Stimulated activated CD8-positive, alpha-beta memory T cell treated with anti-CD3 and anti-CD28 coated beads, Interleukin-12 subunit alpha, Interleukin-12 subunit beta, amount 100 ng/mL, for 4 hours (primary cell): ENCODE measurements at regions not wholly inside any gene's neighbourhood (a gene's known extent, or its start where the extent isn't known, plus 50 kb on each side); places are given as distances from the start of the nearest gene placed in this dataset.
"Not testable (repeated sequence)": the region's sequence is repeated elsewhere in the genome, so short reads cannot be mapped to it uniquely, and the experiment has no call there.

Experiments used
- DNase-seq: peaks from one replicate; pipeline ENCODE4 v3.0.0-alpha.2; 2020; ENCODE audit warnings: low read depth

GRCh38 chr7:68756986-68757495 lies 841.2 kb upstream of the AUTS2 start:
- DNase-seq = no peak

GRCh38 chr7:68760556-68760955 lies 837.7 kb upstream of the AUTS2 start:
- DNase-seq = no peak

GRCh38 chr7:68767462-68767861 lies 830.8 kb upstream of the AUTS2 start:
- no peak for DNase-seq

- no peak for DNase-seq
Observed at GRCh38 chr7:68770649-68771048, 827.6 kb upstream of the AUTS2 start.

GRCh38 chr7:68776326-68776725 lies 821.9 kb upstream of the AUTS2 start:
- DNase-seq = no peak

- no peak for DNase-seq
Observed at GRCh38 chr7:68783684-68784083, 814.6 kb upstream of the AUTS2 start.

- no peak for DNase-seq
Observed at GRCh38 chr7:68785036-68785435, 813.2 kb upstream of the AUTS2 start.

GRCh38 chr7:68787566-68787965 lies 810.7 kb upstream of the AUTS2 start:
- DNase-seq = no peak

GRCh38 chr7:68788529-68788928 lies 809.7 kb upstream of the AUTS2 start:
- not testable (repeated sequence) for DNase-seq

- DNase-seq = no peak
Observed at GRCh38 chr7:68789597-68789996, 808.7 kb upstream of the AUTS2 start.

- no peak for DNase-seq
Observed at GRCh38 chr7:68792351-68792750, 805.9 kb upstream of the AUTS2 start.

GRCh38 chr7:68793513-68793912 lies 804.8 kb upstream of the AUTS2 start:
- DNase-seq = no peak

GRCh38 chr7:68800316-68800715 lies 798.0 kb upstream of the AUTS2 start:
- no peak for DNase-seq

- DNase-seq = no peak
Observed at GRCh38 chr7:68805159-68805558, 793.1 kb upstream of the AUTS2 start.

GRCh38 chr7:68807666-68808065 lies 790.6 kb upstream of the AUTS2 start:
- no peak for DNase-seq

- no peak for DNase-seq
Observed at GRCh38 chr7:68813551-68814080, 784.7 kb upstream of the AUTS2 start.

- DNase-seq = no peak
Observed at GRCh38 chr7:68816491-68816890, 781.8 kb upstream of the AUTS2 start.

GRCh38 chr7:68820321-68820720 lies 778.0 kb upstream of the AUTS2 start:
- no peak for DNase-seq

- no peak for DNase-seq
Observed at GRCh38 chr7:68821846-68822245, 776.4 kb upstream of the AUTS2 start.

- DNase-seq = no peak
Observed at GRCh38 chr7:68823996-68824780, 774.1 kb upstream of the AUTS2 start.

GRCh38 chr7:68828575-68828974 lies 769.7 kb upstream of the AUTS2 start:
- no peak for DNase-seq

- DNase-seq = no peak
Observed at GRCh38 chr7:68833422-68833821, 764.9 kb upstream of the AUTS2 start.

- no peak for DNase-seq
Observed at GRCh38 chr7:68839014-68839413, 759.3 kb upstream of the AUTS2 start.

GRCh38 chr7:68840991-68841390 lies 757.3 kb upstream of the AUTS2 start:
- no peak for DNase-seq
